HG03025 (cell line): ENCODE measurements at regions not wholly inside any gene's neighbourhood (a gene's known extent, or its start where the extent isn't known, plus 50 kb on each side); places are given as distances from the start of the nearest gene placed in this dataset.
"Not testable (repeated sequence)": the region's sequence is repeated elsewhere in the genome, so short reads cannot be mapped to it uniquely, and the experiment has no call there.

Source experiments
- ATAC-seq: cut with Tn5 transposase; IDR thresholded peaks from one replicate; pipeline ENCODE4 v1.9.1; 2021; ENCODE audit warnings: mild to moderate bottlenecking, moderate library complexity; ENCODE audit not compliant: unreplicated experiment, low FRiP score

GRCh38 chr12:18008642-18009041, 81.4 kb downstream of the RERGL start:
- no peak for ATAC-seq

GRCh38 chr12:17999174-17999801, 90.7 kb downstream of the RERGL start:
- ATAC-seq: no peak

- peak; percentile 84 for ATAC-seq
Measured at GRCh38 chr12:17992002-17992656, 97.9 kb downstream of the RERGL start.

- no peak for ATAC-seq
Measured at GRCh38 chr12:17982556-17982955, 107.4 kb downstream of the RERGL start.

GRCh38 chr12:17976202-17976601, 113.8 kb downstream of the RERGL start:
- no peak for ATAC-seq

GRCh38 chr12:17975763-17976162, 114.2 kb downstream of the RERGL start:
- ATAC-seq: no peak

GRCh38 chr12:17975239-17975638, 114.8 kb downstream of the RERGL start:
- ATAC-seq: no peak

GRCh38 chr12:17971850-17972249, 118.1 kb downstream of the RERGL start:
- no peak for ATAC-seq

GRCh38 chr12:17954788-17955187, 135.2 kb downstream of the RERGL start:
- no peak for ATAC-seq

- ATAC-seq: no peak
Measured at GRCh38 chr12:17950898-17951297, 139.1 kb downstream of the RERGL start.

GRCh38 chr12:17949558-17950141, 140.3 kb downstream of the RERGL start:
- no peak for ATAC-seq

- ATAC-seq: no peak
Measured at GRCh38 chr12:17928708-17929366, 161.2 kb downstream of the RERGL start.

GRCh38 chr12:17918013-17918412, 172.0 kb downstream of the RERGL start:
- no peak for ATAC-seq

GRCh38 chr12:17884581-17884980, 205.4 kb downstream of the RERGL start:
- no peak for ATAC-seq

- ATAC-seq: no peak
Measured at GRCh38 chr12:17878714-17879113, 211.3 kb downstream of the RERGL start.

GRCh38 chr12:17875230-17875629, 214.8 kb downstream of the RERGL start:
- no peak for ATAC-seq

GRCh38 chr12:17866802-17867201, 223.2 kb downstream of the RERGL start:
- no peak for ATAC-seq

GRCh38 chr12:17855548-17855947, 234.4 kb downstream of the RERGL start:
- not testable (repeated sequence) for ATAC-seq

GRCh38 chr12:17853054-17853453, 236.9 kb downstream of the RERGL start:
- ATAC-seq: no peak

- ATAC-seq: no peak
Measured at GRCh38 chr12:17841496-17841895, 248.5 kb downstream of the RERGL start.

- ATAC-seq: no peak
Measured at GRCh38 chr12:17829813-17830212, 260.2 kb downstream of the RERGL start.
